Breast epithelium (tissue), 3 donors: ENCODE measurements at regions not wholly inside any gene's neighbourhood (a gene's known extent, or its start where the extent isn't known, plus 50 kb on each side); places are given as distances from the start of the nearest gene placed in this dataset.

Source experiments
- POLR2A ChIP-seq: fragments of 450-650 bp; IDR thresholded peaks from one replicate; pipeline ENCODE4 v1.6.1; 2016; ENCODE audit warnings: antibody characterized with exemption, mild to moderate bottlenecking, moderate library complexity
- TF ChIP-seq, protein P1 (sequence below), 3 donors: fragments of 450-650 bp; IDR thresholded peaks; one replicate each; pipeline ENCODE4 v1.5.1; 2016 to 2017; ENCODE audit warnings: antibody characterized with exemption in 3 of 3, mild to moderate bottlenecking in 3 of 3, moderate library complexity in 3 of 3

DNA sequence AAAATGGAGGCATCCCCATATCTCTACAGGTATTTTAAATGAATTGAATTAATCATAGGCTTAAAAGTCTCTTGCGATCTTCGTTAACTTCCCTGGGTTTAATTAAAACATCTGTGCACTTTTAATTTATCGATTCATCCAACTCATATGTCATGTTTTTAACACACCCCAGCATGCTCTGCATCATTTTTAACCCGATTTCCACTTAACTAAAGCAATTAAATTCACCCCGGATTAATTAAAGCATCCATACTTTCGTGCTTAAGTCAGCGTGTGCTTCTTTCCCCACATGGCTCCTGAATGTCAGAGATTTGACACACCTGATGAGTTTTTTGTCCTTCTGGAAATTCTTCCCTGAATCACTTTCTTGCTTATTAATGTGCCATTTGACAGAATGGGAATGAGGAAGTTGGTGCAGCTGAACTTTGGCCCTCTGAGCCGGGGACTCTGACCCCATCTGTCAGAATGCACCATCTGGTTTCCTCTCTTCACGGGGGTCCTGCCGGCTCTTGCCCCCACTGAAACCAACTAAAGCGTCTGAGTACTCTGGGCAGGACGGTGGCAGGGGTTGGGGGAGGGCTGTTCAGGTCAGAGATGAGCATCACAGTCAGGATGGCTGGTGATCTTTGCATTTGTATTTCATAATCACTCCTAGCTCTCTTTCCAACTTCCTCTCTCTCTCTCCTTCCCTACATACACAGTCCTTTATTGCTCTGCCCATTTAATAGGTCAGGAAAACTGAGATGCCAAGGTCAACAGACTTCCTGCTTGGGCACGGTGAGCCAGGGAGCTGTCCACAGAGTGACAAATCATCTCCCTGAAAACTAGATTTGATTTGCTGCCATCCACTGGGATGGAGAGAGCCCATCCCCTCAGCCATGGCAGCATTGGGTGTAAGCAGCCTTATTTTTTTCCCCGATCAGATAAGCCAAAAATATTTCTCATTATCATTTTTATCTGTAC is 180.3 kb upstream of the WWC1 start:
- no peak for TF ChIP-seq POLR2A
- TF ChIP-seq, protein P1, sequence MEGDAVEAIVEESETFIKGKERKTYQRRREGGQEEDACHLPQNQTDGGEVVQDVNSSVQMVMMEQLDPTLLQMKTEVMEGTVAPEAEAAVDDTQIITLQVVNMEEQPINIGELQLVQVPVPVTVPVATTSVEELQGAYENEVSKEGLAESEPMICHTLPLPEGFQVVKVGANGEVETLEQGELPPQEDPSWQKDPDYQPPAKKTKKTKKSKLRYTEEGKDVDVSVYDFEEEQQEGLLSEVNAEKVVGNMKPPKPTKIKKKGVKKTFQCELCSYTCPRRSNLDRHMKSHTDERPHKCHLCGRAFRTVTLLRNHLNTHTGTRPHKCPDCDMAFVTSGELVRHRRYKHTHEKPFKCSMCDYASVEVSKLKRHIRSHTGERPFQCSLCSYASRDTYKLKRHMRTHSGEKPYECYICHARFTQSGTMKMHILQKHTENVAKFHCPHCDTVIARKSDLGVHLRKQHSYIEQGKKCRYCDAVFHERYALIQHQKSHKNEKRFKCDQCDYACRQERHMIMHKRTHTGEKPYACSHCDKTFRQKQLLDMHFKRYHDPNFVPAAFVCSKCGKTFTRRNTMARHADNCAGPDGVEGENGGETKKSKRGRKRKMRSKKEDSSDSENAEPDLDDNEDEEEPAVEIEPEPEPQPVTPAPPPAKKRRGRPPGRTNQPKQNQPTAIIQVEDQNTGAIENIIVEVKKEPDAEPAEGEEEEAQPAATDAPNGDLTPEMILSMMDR (IDR thresholded peaks at IDR 0.05): no peak
